HG03060 (cell line): ENCODE measurements at regions not wholly inside any gene's neighbourhood (a gene's known extent, or its start where the extent isn't known, plus 50 kb on each side); places are given as distances from the start of the nearest gene placed in this dataset.
A peak's percentile ranks its signal among the peaks of the same experiment; 100 is the strongest.

Experiments
- ATAC-seq: cut with Tn5 transposase; IDR thresholded peaks from one replicate; pipeline ENCODE4 v1.9.1; 2021; ENCODE audit warnings: low read depth, moderate number of reproducible peaks; ENCODE audit not compliant: unreplicated experiment

- ATAC-seq = no peak
These were observed 392.4 kb upstream of the PDE4D start for GRCh38 chr5:60285910-60286309.

GRCh38 chr5:60280943-60281342 lies 387.4 kb upstream of the PDE4D start:
- no peak for ATAC-seq

DNA sequence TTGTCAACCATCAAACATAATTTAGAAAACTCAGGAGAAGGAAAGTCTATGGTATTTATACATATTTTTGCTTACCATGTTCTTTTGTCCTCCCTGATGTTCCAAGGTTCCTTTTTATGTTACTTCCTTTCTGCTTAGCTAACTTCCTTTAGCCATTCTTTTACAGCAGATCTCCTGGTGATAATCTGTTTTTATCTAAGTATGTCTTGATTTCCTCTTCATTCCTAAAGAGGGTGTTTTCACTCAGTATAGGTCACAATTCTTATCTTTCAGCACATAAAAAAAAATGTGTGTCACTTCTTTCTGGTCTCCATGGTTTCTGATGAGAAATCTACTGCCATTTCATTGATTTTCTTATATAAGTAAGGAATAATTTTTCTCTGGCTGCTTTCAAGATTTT lies 384.4 kb upstream of the PDE4D start:
- ATAC-seq = no peak

- no peak for ATAC-seq
These were observed 381.2 kb upstream of the PDE4D start for GRCh38 chr5:60274747-60275146.

DNA sequence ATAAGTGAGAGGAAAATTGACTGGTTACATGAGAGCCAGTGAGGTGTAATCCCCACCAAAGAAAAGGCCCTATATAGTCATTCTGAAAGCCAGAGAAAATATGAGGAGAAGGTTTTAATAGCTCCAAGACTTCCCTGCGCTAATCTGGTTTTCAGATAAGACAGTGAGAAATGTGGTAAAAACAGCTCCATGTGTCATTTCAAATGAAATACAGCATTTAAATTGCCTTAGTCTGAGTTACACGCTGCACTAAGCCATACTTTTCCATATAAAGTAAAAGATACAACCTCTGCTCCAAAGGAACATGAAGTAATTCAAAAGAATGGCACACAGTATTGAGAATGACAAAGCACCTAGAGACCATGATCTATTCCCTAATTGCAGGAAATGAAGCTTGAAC lies 378.0 kb upstream of the PDE4D start:
- ATAC-seq = no peak

DNA sequence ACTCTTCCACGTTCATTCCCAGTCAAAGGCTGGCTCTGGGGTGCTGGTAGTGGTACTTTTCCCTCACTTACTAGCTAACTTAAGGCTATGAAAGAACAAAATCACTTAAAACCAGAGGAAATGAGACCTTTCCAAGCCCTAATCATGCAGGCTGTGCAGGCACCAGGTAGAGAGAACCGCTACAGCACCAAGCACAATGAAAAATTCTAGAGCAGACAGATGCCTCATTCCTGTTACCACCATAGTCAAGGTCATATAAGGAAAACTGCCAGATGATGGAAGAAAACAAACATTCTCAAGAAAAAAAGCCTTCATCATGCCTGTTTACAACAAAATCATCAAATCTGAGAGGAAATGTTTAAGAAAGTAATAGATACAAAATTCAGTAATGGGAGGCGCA lies 374.4 kb upstream of the PDE4D start:
- ATAC-seq = no peak

- no peak for ATAC-seq
These were observed 369.8 kb upstream of the PDE4D start for GRCh38 chr5:60263346-60263745.

DNA sequence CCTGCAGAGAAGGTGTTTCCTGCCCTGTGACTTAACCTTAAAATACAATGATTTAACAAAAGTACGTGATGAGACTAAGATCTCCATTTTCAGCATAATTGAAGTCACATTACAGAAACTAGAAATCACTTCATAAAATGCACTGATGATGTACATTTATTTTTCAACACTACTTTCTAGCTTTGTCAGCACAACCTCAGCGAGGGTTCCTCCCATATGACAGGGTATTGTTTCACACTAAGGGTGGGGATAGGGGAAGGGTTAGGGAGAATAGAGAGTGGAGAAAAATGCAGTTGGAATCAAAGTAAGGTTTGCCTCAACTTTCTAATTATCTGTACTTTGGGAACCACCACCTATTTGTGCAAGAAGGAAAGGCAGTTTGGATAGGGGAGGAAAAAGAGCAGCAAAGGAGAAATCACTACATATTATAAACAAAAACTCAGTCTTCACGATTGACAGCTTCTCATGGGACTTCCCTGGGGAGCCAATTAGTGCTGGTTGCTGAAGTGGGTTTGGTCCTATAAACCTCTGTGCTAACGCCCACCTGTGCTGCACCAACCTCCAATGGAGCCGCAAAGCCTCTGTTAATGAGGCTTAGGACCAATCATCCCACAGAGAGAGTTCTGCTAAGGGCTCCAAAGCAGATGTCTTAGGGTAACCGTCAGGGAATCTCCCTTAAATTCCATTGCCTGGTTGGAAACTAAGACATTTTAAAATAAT lies 369.2 kb upstream of the PDE4D start:
- ATAC-seq = no peak

GRCh38 chr5:60261732-60262131 lies 368.2 kb upstream of the PDE4D start:
- ATAC-seq = no peak

DNA sequence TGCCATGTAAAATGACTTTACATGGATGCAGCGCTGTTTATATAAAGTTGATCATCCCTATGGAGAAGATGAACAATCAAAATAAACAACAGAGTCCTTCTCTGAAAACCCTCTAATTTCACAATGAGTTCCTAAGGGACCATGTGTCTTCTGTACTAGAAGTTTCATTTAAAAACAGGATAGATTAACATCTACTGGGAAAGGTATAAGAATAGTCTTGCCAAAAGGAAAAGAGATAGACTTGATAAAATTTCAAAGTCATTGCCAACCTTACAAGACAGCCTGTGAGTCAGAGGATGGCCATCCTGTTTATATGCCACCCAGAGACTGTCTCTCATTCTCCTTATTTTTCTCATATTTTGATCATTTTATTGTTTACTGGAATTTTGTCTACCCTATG lies 367.1 kb upstream of the PDE4D start:
- ATAC-seq = no peak

DNA sequence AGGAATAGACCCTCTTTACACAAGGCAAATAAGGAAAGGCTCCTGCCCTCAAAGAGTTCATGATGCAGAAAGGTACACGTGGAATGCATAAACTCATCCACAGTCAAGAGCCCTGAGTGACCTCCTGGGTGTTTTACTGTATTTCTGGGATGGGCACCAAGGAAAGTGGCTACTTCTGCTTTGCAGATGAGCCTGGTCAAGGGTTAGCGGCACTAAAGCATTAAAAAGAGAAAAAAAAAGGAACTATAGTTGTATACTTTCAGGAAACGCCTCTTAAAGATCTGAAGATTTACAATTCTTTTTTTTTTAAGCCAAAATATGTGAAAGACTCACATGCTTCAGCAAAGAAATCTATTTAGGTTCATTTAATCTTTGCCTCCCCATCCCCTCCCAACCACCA lies 366.2 kb upstream of the PDE4D start:
- no peak for ATAC-seq

DNA sequence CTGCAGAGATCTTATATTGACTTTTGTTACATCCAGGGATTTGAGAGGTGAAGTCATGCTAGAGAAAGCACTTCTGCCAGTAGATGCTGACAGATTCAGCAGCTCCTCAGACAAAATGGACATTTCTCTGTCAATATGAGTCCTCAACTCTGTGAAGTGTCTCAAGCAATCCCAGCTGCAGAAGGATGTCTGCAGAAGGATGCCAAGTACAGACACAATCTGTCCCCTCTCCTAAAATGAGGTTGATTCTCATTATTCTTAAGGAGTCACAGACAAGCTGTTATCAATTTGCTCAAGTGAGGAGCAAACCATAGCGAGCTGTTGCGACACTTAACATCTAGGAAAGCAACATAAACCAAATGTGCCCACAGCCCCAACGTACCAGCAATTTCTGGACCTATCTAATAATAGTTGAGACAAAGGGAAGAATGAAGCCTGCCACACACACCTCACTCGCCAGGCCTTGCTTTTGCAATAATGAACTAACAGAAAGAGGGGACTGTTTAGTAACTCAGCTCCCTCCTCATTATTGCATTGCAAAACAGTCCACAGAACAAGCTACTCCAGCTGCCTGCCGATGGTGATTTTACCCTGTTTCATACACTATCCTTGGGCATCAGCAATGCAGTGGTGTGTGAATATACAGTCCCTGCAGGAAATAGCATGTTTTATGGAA lies 364.2 kb upstream of the PDE4D start:
- no peak for ATAC-seq

DNA sequence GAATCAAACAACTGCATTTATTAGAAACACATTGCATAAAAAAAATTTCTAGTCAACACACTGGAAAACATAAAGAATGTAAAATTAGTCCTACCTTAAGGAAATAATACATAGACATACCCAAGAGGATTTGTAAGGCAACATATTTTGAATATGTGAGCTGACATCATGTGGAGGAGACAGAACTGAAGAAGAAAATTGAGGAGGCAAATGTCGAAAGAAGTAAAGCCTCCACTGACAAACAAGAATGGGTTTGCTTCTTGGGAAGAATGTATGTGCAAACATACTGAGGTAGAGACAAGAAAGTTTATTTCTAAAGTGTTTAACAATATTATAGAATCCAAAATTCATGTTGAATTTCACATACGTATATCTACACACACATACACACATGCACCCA lies 363.0 kb upstream of the PDE4D start:
- no peak for ATAC-seq

DNA sequence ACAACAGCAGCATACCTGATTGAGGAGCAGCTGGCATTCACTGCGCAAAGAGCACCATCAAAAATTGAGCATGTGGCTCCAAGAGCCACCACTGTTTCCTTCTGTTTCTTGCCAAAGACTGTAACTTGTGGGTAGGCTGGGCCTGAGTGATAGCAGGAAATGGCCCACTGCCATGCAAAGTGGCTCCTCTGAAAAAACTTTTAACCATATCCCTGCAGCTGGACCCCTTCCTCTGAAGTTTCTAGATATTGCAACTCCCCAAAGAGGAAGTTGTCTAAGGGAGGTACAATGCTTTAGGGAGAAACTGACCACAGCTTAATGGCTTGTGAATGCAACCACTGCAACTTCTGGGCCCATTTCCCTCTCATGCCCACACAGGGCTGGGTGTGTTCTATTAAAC lies 355.4 kb upstream of the PDE4D start:
- ATAC-seq = peak; percentile 89

GRCh38 chr5:60243713-60244112 lies 350.2 kb upstream of the PDE4D start:
- ATAC-seq = no peak

- ATAC-seq = no peak
These were observed 338.7 kb upstream of the PDE4D start for GRCh38 chr5:60232036-60232795.

DNA sequence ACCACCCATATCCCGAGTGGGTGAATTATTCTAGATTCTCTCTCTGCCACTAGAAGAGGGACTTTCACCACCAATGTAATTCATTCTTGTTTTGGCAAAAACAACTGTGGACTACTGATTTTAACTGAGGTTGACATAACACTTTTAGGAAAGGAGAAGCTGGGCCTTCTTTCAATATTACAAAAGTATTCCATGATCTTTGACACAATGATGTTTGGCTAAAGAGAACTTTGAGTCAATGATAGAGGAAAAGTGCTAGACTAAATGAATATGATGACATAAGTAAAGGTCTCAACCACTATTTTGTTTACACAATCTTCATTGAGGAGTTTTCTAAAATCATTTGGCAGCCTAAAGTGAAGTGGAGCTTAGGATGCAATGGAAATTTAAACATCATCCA lies 336.9 kb upstream of the PDE4D start:
- no peak for ATAC-seq

DNA sequence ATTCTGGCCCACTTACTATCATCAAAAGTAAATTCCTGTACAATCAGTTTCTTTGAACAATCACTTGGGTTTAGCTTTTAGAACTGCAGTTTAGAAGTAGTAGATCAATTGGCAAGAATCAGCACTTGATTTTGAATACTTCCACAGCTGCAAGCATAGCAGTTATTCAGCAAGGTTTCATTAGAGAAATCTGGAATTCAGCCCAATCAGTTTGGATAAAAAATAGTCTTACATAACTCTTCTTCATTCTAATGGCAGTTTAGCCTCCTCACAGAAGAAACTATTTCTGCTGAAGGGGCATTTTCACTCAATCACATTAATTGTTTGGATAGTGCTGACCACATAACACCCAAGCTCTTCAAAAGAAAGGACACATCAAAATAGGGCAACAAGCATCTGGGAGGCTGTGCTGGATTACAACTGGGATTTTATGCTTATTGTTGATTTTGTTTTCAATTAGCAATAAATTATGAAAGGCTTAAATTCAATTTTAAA lies 336.2 kb upstream of the PDE4D start:
- no peak for ATAC-seq

GRCh38 chr5:60228676-60229075 lies 335.1 kb upstream of the PDE4D start:
- ATAC-seq = no peak

- ATAC-seq = no peak
These were observed 332.6 kb upstream of the PDE4D start for GRCh38 chr5:60226128-60226527.

DNA sequence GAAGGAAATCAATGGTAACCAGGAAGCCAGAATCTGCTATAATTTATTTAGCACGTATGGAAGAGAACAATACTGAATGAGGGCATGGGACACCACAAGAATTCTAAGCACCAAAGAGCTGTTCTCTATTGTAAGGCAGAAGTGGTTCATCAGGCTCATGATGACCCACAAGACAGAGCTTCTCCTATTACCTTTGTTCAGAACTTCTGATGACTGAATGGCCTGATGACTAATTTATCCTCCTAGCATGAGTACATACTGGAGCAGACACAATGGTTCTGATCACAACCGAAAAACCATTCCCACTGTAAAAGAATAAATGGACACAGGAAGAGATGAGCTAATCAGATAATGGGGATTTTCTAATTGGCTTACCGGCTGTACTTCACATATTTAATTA lies 329.8 kb upstream of the PDE4D start:
- ATAC-seq = no peak

DNA sequence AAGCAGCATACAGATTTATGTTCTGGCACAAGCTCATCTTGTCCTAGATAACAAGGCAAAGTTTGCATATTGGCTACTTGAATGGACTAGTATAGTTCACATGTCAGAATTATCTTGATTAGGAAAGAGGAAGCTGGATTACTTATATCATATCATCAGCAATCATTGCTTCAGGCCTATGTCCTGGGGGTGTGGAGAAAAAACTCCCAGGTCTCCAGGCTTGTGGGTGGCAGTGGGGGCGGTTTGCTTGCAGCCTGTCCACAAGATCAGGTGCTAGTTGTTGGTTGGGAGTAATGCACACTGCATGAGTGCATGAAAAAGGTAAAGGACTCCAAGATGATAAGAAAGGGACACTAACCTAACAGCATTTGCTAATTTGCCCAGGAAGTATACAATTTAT lies 326.4 kb upstream of the PDE4D start:
- ATAC-seq = no peak
